HG03060 (cell line): ENCODE measurements at regions not wholly inside any gene's neighbourhood (a gene's known extent, or its start where the extent isn't known, plus 50 kb on each side); places are given as distances from the start of the nearest gene placed in this dataset.
"Not testable (repeated sequence)": the region's sequence is repeated elsewhere in the genome, so short reads cannot be mapped to it uniquely, and the experiment has no call there.

Experiments used
- ATAC-seq: cut with Tn5 transposase; IDR thresholded peaks from one replicate; pipeline ENCODE4 v1.9.1; 2021; ENCODE audit warnings: low read depth, moderate number of reproducible peaks; ENCODE audit not compliant: unreplicated experiment

GRCh38 chr15:69869881-69870505 is 227.7 kb downstream of the TLE3 start:
- ATAC-seq = no peak

GRCh38 chr15:69871511-69872134 is 226.1 kb downstream of the TLE3 start:
- no peak for ATAC-seq

GRCh38 chr15:69873807-69874206 is 223.9 kb downstream of the TLE3 start:
- ATAC-seq = no peak

GRCh38 chr15:69874321-69874720 is 223.4 kb downstream of the TLE3 start:
- no peak for ATAC-seq

- ATAC-seq = no peak
Observed at GRCh38 chr15:69876064-69876940, 221.4 kb downstream of the TLE3 start.

- ATAC-seq = not testable (repeated sequence)
Observed at GRCh38 chr15:69879963-69880362, 217.8 kb downstream of the TLE3 start.

- ATAC-seq = no peak
Observed at GRCh38 chr15:69880571-69881301, 217.0 kb downstream of the TLE3 start.

- ATAC-seq = no peak
Observed at GRCh38 chr15:69881302-69881670, 216.4 kb downstream of the TLE3 start.

- no peak for ATAC-seq
Observed at GRCh38 chr15:69881766-69882165, 216.0 kb downstream of the TLE3 start.

- no peak for ATAC-seq
Observed at GRCh38 chr15:69883306-69883705, 214.4 kb downstream of the TLE3 start.

- ATAC-seq = no peak
Observed at GRCh38 chr15:69885173-69885955, 212.4 kb downstream of the TLE3 start.

GRCh38 chr15:69887009-69887408 is 210.7 kb downstream of the TLE3 start:
- no peak for ATAC-seq

GRCh38 chr15:69887553-69887952 is 210.2 kb downstream of the TLE3 start:
- ATAC-seq = no peak

GRCh38 chr15:69888406-69888805 is 209.3 kb downstream of the TLE3 start:
- no peak for ATAC-seq

- ATAC-seq = no peak
Observed at GRCh38 chr15:69891070-69891536, 206.6 kb downstream of the TLE3 start.

GRCh38 chr15:69891606-69892005 is 206.1 kb downstream of the TLE3 start:
- ATAC-seq = no peak

- no peak for ATAC-seq
Observed at GRCh38 chr15:69892351-69892750, 205.4 kb downstream of the TLE3 start.

- no peak for ATAC-seq
Observed at GRCh38 chr15:69893086-69893485, 204.6 kb downstream of the TLE3 start.

GRCh38 chr15:69893863-69894262 is 203.9 kb downstream of the TLE3 start:
- ATAC-seq = no peak

- no peak for ATAC-seq
Observed at GRCh38 chr15:69895202-69895601, 202.5 kb downstream of the TLE3 start.
